GM10266 (cell line): ENCODE measurements at regions not wholly inside any gene's neighbourhood (a gene's known extent, or its start where the extent isn't known, plus 50 kb on each side); places are given as distances from the start of the nearest gene placed in this dataset.
"Not testable (repeated sequence)": the region's sequence is repeated elsewhere in the genome, so short reads cannot be mapped to it uniquely, and the experiment has no call there.

Experiments
- DNase-seq: peaks from one replicate; pipeline ENCODE4 v3.0.0; 2012; ENCODE audit errors: extremely low spot score
- TF ChIP-seq, protein P1 (sequence below): IDR thresholded peaks from 2 replicates; pipeline ENCODE4 v1.5.1; 2012; ENCODE audit warnings: mild to moderate bottlenecking, low read depth; ENCODE audit not compliant: control insufficient read depth, insufficient read depth; ENCODE audit errors: missing control alignments

DNA sequence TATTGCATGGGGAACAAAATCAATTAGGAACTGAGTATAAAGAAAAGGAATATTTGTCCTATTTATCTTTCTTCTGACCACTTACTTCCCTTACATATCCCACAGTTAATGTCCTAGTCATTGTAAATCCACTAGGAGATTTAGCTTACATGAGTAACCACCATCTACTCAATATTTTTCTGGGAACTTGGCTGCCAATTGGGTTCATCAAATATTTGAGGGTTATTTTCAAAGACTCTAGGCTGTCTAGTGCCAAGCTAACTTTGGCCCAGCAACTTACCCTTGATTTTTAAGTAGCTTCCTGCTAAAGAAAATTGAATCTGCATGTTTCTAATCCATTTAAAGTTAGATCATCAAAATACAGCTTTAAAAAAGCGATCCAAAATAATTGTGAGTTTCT lies 362.5 kb upstream of the EPHA3 start:
- DNase-seq: no peak
- TF ChIP-seq, protein P1, sequence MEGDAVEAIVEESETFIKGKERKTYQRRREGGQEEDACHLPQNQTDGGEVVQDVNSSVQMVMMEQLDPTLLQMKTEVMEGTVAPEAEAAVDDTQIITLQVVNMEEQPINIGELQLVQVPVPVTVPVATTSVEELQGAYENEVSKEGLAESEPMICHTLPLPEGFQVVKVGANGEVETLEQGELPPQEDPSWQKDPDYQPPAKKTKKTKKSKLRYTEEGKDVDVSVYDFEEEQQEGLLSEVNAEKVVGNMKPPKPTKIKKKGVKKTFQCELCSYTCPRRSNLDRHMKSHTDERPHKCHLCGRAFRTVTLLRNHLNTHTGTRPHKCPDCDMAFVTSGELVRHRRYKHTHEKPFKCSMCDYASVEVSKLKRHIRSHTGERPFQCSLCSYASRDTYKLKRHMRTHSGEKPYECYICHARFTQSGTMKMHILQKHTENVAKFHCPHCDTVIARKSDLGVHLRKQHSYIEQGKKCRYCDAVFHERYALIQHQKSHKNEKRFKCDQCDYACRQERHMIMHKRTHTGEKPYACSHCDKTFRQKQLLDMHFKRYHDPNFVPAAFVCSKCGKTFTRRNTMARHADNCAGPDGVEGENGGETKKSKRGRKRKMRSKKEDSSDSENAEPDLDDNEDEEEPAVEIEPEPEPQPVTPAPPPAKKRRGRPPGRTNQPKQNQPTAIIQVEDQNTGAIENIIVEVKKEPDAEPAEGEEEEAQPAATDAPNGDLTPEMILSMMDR: no peak

DNA sequence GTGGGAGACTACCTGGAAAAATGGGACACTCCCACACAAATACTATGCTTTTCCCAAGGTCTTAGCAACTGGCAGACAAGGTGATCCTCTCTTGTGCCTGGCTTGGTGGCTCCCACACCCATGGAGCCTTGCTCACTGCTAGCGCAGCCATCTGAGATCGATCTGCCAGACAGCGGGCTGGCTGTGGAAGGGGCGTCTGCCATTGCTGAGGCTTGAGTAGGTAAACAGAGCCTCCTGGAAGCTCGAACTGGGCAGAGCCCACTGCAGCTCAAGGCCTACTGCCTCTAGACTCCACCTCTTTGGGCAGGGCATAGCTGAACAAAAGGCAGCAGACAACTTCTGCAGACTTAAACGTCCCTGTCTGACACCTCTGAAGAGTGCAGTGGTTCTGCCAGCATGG lies 360.3 kb upstream of the EPHA3 start:
- DNase-seq: not testable (repeated sequence)

DNA sequence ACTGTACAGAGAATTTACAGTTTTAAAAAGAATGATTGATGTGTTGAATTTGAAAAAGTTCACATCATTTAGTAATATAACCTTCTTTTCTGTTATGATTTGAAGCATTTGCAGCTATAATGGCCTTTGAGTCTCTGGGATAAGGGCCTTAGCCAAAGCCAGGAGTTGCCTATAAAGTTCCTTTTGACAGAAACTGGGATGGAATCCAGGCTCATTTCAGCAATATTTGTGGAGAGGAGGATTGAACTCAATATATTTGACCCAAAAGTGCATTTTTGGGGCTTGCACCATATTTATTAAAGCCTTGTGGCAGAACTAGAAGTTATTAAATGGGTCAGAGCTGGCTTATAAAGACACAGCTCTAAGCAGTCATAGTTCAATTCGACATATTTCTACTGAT lies 348.7 kb upstream of the EPHA3 start:
- no peak for DNase-seq
- TF ChIP-seq, protein P1: no peak

DNA sequence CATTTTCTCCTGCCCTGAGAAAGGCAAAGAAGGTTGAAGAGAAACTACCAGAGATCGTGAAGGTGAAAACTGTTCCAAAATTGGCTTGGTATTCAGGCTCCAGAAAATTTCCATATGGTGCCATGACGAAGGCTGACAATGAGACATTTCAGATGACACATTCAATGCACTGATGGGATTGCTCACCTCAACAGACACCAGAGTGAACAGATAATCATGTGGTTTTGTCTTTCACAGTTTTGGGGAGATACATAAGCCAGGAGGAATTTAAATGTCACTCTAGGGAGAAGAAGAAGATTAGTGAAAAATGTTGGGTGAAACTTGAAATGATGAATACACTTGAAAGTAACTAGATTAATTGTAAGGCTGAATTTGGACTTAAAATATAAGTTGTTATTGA lies 339.7 kb upstream of the EPHA3 start:
- no peak for DNase-seq
- TF ChIP-seq, protein P1: no peak

DNA sequence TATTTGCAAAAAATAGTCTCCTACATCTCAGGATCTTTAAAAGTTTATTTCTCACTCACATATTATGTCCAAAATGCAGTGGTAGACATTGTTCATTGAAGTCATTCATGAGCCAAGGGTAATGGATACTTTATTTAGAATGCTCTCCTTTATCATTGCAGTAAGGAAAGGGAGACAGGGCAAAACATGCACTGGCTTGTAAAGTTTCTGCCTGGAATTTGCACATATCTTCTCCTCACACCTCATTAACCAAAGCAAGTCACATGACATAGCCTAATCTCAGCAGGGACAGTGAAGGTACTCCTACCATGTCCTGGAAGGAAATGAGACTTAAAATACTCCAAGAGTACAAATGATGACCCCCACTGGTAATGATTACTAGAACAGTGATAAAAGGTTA lies 333.7 kb upstream of the EPHA3 start:
- TF ChIP-seq, protein P1: no peak
- DNase-seq: no peak

DNA sequence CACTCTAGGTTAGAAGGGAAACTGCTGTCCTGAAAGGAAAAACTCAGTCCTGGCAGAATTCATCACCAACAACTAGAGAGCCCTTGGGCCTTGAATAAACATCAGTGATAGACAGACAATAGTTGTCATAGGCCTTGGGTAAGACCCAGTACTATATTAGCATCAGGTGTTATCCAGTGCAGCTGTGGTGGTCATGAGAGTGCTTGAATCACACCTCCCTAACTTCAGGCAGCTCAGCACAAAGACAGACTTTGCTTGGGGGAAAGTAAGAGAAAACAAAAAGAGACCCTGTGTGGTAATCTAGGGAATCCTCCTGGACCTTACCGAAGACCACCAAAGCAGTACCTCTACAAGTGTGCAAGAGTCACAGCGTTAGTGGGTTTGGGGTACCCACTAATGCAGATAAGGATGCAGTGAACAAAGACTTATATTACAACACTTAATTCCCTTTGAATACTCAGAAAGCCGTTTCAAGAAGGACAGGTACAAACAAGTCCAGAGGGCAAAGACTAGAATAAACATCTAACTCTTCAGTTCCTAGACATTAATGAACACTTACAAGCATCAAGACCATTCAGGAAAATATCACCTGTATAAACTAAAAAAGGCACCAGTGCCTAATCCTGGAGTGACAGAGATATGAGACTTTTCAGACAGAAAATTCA lies 332.3 kb upstream of the EPHA3 start:
- TF ChIP-seq, protein P1: no peak
- no peak for DNase-seq

DNA sequence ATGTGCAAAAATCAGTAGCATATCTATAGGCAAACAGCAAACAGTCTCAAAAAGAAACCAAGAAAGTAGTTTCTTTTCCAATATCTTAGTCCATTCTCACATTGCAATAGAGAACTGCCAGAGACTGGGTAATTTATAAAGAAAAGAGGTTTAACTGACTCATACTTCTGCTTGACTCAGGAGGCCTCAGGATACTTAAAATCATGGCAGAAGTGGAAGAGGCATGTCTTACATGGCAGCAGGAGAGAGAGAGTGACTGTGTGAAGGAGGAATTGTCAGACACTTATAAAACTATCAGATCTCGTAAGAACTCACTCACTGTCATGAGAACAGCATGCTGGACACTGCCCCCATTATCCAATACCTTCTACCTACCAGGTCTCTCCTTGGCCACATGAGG lies 327.9 kb upstream of the EPHA3 start:
- DNase-seq: no peak
- TF ChIP-seq, protein P1: no peak

DNA sequence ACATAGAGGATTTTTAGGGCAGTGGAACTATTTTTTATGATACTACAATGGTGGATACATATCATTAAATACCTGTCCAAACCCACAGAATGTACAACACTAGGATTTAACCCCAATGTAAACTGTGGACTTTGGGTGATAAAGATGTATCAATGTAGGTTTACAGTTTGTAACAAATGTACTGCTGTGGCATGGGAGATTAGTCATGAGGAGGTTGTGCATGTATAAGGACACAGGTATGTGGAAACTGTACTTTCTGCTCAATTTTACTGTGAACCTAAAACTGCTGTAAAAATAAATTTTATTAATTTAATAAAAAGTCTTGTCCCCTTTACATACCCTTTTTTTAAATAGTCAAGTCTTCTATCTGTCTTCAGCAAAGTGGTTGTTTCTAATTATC lies 322.5 kb upstream of the EPHA3 start:
- TF ChIP-seq, protein P1: no peak
- DNase-seq: no peak
